ENCODE measurements at regions not wholly inside any gene's neighbourhood (a gene's known extent, or its start where the extent isn't known, plus 50 kb on each side); places are given as distances from the start of the nearest gene placed in this dataset.
A peak's percentile ranks its signal among the peaks of the same experiment; 100 is the strongest.

DNA sequence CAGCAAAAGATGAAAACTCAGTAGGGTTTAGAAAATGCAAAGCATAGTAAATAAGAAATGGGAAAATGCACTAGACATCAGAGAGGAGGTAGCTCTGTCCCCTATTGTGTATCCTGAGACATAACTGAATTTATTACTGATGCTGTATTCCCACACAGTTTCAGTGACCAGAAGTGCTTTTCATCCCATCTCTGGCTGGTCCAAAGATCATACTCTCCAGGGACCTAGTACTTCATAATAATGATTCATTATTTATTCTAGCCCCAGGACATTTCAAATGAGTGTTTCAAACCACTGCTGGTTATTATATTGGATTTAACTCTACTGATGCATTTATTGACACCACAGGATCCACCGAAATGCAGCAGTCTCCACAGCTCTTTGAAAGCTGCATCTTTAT lies 163.3 kb downstream of the PAWR start:
- WGBS, 2 donors: 89 to 90% methylated on average over 1 of the region's 1 CpG
- no peaks in the 10 kb centered on the region for H3K27me3 ChIP-seq (ENCODE audit: control insufficient read depth in 3 of 3, insufficient read depth in 3 of 3, low read length in 2 of 3)
- H3K36me3 ChIP-seq (ENCODE audit: control insufficient read depth in 4 of 4, insufficient read depth in 4 of 4, low read length in 4 of 4): no peaks in the 10 kb centered on the region
- no peak overlapping the region for H3K4me3 ChIP-seq
- H3K27ac ChIP-seq (ENCODE audit: low read depth in 1 of 2, low read length in 1 of 2): no peak overlapping the region
- TF ChIP-seq, protein P1, sequence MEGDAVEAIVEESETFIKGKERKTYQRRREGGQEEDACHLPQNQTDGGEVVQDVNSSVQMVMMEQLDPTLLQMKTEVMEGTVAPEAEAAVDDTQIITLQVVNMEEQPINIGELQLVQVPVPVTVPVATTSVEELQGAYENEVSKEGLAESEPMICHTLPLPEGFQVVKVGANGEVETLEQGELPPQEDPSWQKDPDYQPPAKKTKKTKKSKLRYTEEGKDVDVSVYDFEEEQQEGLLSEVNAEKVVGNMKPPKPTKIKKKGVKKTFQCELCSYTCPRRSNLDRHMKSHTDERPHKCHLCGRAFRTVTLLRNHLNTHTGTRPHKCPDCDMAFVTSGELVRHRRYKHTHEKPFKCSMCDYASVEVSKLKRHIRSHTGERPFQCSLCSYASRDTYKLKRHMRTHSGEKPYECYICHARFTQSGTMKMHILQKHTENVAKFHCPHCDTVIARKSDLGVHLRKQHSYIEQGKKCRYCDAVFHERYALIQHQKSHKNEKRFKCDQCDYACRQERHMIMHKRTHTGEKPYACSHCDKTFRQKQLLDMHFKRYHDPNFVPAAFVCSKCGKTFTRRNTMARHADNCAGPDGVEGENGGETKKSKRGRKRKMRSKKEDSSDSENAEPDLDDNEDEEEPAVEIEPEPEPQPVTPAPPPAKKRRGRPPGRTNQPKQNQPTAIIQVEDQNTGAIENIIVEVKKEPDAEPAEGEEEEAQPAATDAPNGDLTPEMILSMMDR (IDR thresholded peaks at IDR 0.05; ENCODE audit: control extremely low read depth, extremely low read depth): no peak
- no peak overlapping the region for H3K9ac ChIP-seq (ENCODE audit: insufficient read depth in 1 of 2, low read length in 2 of 2)
- H3K4me1 ChIP-seq (ENCODE audit: control insufficient read depth in 5 of 5, insufficient read depth in 5 of 5, low read length in 5 of 5): no peaks in the 10 kb centered on the region
- DNase-seq (no peak), ATAC-seq (ENCODE audit: insufficient read depth, low FRiP score) (no peak)
- no peaks in the 10 kb centered on the region for H3K9me3 ChIP-seq (ENCODE audit: control insufficient read depth in 4 of 4, insufficient read depth in 3 of 4, low read length in 3 of 4)

DNA sequence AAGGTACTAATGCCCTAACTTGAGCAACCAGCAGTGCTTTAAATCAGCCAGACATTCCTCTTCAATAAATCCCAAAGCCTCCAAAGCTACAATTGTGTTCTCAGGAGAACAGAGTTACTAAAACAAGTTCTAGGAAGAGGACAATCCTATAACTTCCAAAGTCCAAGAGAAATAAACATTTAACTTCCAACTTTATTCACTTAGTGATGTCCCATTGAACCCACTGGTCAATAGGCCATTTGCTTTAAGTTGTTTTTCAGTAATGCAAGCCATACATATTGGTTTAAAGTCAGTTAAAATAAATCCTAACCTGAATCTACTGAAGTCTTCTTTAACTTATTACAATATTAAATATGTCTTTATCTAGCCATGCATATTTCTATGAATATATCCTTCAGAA lies 165.4 kb downstream of the PAWR start:
- TF ChIP-seq, protein P1 (IDR thresholded peaks at IDR 0.05; ENCODE audit: control extremely low read depth, extremely low read depth): no peak
- no peaks in the 10 kb centered on the region for H3K27me3 ChIP-seq (ENCODE audit: control insufficient read depth in 3 of 3, insufficient read depth in 3 of 3, low read length in 2 of 3)
- H3K4me1 ChIP-seq (ENCODE audit: control insufficient read depth in 5 of 5, insufficient read depth in 5 of 5, low read length in 5 of 5): no peaks in the 10 kb centered on the region
- no peak overlapping the region for H3K27ac ChIP-seq (ENCODE audit: low read depth in 1 of 2, low read length in 1 of 2)
- H3K36me3 ChIP-seq (ENCODE audit: control insufficient read depth in 4 of 4, insufficient read depth in 4 of 4, low read length in 4 of 4): no peaks in the 10 kb centered on the region
- DNase-seq (no peak), ATAC-seq (ENCODE audit: insufficient read depth, low FRiP score) (no peak)
- H3K9ac ChIP-seq (ENCODE audit: insufficient read depth in 1 of 2, low read length in 2 of 2): no peak overlapping the region
- H3K9me3 ChIP-seq (ENCODE audit: control insufficient read depth in 4 of 4, insufficient read depth in 3 of 4, low read length in 3 of 4): no peaks in the 10 kb centered on the region
- H3K4me3 ChIP-seq: no peak overlapping the region

DNA sequence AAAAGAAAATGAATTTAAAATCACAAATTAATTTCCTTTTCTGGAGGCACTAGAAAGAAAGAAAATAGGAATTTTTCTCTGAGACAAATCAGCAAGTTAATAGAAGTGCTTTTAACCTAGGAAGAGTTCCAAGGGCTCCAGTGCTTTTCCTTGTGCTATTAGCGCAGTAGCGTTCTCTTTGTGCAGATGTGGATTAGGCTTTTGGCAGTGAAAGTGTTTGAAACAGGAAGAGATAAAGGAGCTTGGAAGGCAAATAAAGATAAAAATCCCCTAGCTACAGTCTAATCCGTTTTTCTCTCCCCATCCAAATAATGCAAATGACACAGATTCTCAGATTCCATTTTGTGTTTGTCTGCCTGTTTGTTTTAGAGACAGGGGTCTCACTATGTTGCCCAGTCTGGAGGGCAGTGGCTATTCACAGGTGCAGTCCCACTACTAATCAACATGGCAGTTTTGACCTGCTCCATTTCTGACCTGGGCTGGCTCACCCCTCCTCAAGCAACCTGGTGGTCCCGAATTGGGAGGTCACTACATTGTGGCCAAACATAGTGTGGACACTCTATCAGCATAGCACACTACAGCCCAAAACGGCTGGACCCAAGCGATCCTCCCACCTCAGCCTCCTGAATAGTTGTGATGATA lies 166.1 kb downstream of the PAWR start:
- 69 to 74% methylated on average over 6 of the region's 6 CpGs for WGBS, 2 donors
- no peaks in the 10 kb centered on the region for H3K36me3 ChIP-seq (ENCODE audit: control insufficient read depth in 4 of 4, insufficient read depth in 4 of 4, low read length in 4 of 4)
- DNase-seq (peak in 1 of 3 donors; percentile 17), ATAC-seq (ENCODE audit: insufficient read depth, low FRiP score) (no peak)
- H3K27ac ChIP-seq (ENCODE audit: low read depth in 1 of 2, low read length in 1 of 2): no peak overlapping the region
- no peaks in the 10 kb centered on the region for H3K9me3 ChIP-seq (ENCODE audit: control insufficient read depth in 4 of 4, insufficient read depth in 3 of 4, low read length in 3 of 4)
- TF ChIP-seq, protein P1 (IDR thresholded peaks at IDR 0.05; ENCODE audit: control extremely low read depth, extremely low read depth): no peak
- no peaks in the 10 kb centered on the region for H3K27me3 ChIP-seq (ENCODE audit: control insufficient read depth in 3 of 3, insufficient read depth in 3 of 3, low read length in 2 of 3)
- H3K9ac ChIP-seq (ENCODE audit: insufficient read depth in 1 of 2, low read length in 2 of 2): no peak overlapping the region
- H3K4me3 ChIP-seq: no peak overlapping the region
- no peaks in the 10 kb centered on the region for H3K4me1 ChIP-seq (ENCODE audit: control insufficient read depth in 5 of 5, insufficient read depth in 5 of 5, low read length in 5 of 5)

DNA sequence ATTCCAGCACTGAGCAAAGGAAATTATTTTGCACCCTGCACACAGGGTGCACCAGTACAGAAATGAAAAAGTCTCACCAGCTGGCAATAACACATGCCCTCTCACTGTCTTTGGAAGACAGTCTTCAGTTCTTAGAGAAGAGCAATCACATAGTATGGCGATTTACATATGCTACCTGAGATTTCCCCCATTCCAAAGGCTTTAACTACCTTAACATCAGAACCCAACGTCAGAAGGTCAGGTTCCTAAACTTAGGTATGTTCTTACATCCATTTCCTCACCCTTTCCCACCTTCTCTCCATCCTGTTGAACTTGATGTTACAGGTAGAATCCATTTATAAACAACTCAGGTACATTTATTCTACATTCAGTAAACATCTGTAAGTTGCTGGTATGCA lies 167.8 kb downstream of the PAWR start:
- Histone ChIP-seq H3K4me1 (ENCODE audit: control insufficient read depth in 5 of 5, insufficient read depth in 5 of 5, low read length in 5 of 5) (no peaks in the 10 kb centered on the region), H3K9ac (ENCODE audit: insufficient read depth in 1 of 2, low read length in 2 of 2) (no peak overlapping the region), H3K27ac (ENCODE audit: low read depth in 1 of 2, low read length in 1 of 2) (no peak overlapping the region), H3K36me3 (ENCODE audit: control insufficient read depth in 4 of 4, insufficient read depth in 4 of 4, low read length in 4 of 4) (no peaks in the 10 kb centered on the region), H3K4me3 (no peak overlapping the region), H3K9me3 (ENCODE audit: control insufficient read depth in 4 of 4, insufficient read depth in 3 of 4, low read length in 3 of 4) (no peaks in the 10 kb centered on the region), H3K27me3 (ENCODE audit: control insufficient read depth in 3 of 3, insufficient read depth in 3 of 3, low read length in 2 of 3) (no peaks in the 10 kb centered on the region)
- 81 to 83% methylated on average over 2 of the region's 2 CpGs for WGBS, 2 donors
- DNase-seq (no peak), ATAC-seq (ENCODE audit: insufficient read depth, low FRiP score) (no peak)
- TF ChIP-seq, protein P1 (IDR thresholded peaks at IDR 0.05; ENCODE audit: control extremely low read depth, extremely low read depth): no peak
